ENCODE measurements at regions not wholly inside any gene's neighbourhood (a gene's known extent, or its start where the extent isn't known, plus 50 kb on each side); places are given as distances from the start of the nearest gene placed in this dataset.
"Not testable (repeated sequence)": the region's sequence is repeated elsewhere in the genome, so short reads cannot be mapped to it uniquely, and the experiment has no call there.

DNA sequence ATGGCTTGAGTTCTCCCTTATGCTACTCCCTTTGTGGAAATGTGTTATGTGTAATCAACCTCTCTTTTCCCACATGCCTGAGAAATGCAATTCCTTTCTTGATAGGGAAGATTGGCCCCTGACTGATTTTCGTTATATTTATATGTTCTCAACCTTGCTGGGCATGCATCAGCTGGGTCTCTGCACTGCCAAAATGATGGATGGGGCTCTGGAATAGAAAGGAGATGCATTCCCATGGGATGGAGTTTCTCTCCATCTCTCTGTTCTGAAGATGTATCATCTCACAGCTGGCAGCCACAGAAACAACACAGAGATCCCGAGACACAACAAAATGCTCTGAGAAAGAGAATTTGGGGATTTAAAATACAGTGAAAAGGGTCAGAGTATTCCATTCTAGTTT lies 327.7 kb upstream of the LMCD1 start:
- H3K4me3 ChIP-seq (ENCODE audit: low read length): no peak overlapping the region
- DNase-seq (ENCODE audit: low read depth, low spot score): no peak

DNA sequence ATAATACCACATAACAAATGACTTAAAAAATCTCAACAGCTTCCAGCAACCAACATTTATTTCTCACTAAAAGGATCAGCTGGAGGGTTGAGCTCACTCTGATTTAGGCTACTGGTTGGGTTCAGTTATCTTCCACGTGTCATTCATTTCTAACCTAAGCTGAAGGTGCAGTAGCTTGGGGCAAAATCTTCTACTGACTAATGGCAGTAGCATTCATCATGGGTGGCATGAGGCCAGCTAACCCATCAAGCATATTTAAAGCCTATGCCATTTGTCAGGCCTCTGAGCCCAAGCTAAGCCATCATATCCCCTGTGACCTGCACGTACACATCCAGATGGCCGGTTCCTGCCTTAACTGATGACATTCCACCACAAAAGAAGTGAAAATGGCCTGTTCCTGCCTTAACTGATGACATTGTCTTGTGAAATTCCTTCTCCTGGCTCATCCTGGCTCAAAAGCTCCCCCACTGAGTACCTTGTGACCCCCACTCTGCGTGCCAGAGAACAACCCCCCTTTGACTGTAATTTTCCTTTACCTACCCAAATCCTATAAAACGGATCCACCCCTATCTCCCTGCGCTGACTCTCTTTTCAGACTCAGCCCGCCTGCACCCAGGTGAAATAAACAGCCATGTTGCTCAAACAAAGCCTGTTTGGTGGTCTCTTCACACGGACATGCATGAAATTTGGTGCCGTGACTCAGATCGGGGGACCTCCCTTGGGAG lies 324.7 kb upstream of the LMCD1 start:
- DNase-seq (ENCODE audit: low read depth, low spot score); H3K4me3 ChIP-seq (ENCODE audit: low read length): not testable (repeated sequence)

DNA sequence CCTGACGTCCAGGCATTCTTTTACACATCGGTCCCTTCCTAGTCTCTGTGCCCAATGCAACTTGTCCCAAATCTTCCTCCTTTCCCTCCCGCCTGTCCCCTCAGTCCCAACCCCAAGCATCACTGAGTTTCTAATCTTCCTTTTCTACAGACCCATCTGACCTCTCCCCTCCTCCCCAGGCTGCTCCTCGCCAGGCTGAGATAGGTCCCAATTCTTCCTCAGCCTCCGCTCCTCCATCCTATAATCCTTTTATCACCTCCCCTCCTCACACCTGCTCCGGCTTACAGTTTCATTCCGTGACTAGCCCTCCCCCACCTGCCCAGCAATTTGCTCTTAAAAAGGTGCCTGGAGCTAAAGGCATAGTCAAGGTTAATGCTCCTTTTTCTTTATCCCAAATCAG lies 323.1 kb upstream of the LMCD1 start:
- not testable (repeated sequence) for H3K4me3 ChIP-seq (ENCODE audit: low read length); DNase-seq (ENCODE audit: low read depth, low spot score)

DNA sequence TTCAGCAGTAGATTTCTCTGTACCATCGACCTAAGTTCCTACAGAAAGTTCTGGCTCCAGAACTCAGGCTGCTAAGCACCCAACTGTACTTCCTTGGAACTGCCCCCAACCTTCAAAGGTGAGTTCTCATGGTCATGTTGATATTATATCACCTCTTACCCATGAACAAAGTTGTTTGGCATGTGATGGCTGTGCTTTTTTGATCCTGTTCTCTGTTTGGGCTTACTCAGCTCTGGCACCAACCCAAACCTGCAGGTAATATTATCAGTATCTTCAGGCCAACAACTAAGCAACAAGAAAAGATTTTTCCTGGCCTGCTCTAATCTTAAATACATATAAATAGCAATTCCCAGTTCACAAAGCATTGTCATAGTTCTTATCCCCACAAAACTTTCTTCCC lies 318.7 kb upstream of the LMCD1 start:
- H3K4me3 ChIP-seq (ENCODE audit: low read length): no peak overlapping the region
- DNase-seq (ENCODE audit: low read depth, low spot score): no peak

DNA sequence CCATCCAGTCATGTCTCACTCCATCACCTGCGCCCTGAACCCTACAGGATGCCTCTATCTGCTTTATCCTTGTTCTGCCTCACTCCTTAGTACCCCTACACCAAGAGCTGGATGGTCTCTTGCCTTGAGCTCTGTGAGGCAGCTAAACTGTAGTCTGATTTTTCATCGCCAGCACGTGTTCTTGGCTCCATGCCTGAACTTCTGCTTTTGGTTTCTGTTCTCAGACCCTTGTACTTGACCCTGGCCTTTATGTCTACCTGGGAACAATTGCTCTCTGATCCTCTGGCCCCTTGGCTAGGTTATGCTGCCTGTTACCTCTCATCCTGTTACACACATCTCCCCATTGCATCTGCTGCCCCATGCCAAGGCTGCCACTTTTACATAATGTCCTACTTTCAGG lies 318.0 kb upstream of the LMCD1 start:
- H3K4me3 ChIP-seq (ENCODE audit: low read length): no peak overlapping the region
- DNase-seq (ENCODE audit: low read depth, low spot score): no peak

DNA sequence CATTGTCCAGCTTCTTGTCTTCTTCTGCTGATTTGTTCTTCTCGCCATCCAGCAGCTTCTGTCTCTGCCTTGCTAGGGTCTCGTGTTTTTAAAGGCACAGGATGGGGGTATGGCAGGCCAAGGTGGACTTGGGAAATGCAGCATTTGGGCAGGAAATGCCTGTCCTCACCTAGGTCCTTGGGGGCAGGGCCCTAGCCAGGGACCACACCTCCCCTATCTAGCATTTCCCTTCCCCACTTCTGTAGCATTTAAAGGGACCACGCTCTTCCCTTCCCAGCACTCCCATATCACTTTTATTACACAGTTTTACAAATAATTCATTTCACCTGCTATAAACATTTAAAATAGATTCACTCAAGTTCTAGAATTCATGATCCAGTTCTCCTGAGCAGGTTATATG lies 315.4 kb upstream of the LMCD1 start:
- H3K4me3 ChIP-seq (ENCODE audit: low read length): no peak overlapping the region
- no peak for DNase-seq (ENCODE audit: low read depth, low spot score)

DNA sequence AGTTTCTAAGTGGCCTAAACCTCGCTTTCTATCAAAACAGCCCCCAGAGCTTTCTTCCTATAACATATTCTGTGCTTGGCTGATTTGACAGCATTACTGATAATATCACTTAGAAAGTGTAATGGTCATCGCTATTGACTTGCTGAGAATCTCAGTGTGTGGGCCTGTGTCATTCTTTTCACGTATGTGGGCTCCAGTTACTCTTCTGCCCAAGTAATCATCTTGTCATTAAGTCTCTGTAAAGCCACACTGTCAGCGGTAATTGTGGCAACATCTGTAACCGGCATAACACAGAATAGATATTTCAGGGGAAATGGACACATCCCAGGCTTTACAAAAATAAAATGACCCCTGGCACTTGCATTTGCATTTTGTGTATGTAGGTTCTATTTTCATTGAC lies 313.6 kb upstream of the LMCD1 start:
- DNase-seq (ENCODE audit: low read depth, low spot score): no peak
- H3K4me3 ChIP-seq (ENCODE audit: low read length): no peak overlapping the region

DNA sequence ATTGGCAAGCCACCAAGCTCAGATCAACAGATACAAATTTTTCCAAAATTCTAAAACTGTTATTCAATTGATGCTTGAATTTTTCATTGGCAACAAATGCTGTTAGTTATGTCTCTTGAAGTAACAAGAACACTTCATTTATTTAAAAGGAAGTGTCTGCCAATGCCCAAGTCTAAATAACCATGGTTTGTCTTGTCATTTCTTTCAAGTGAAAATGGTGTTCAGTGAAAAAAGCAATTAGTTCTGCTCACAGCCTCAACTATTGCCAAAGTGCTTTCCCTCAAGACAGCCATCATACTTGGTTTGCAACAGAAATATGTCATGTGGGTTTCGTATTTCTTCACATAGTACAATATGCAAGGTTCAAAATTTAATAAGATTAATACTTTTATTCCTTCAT lies 312.6 kb upstream of the LMCD1 start:
- no peak for DNase-seq (ENCODE audit: low read depth, low spot score)
- no peak overlapping the region for H3K4me3 ChIP-seq (ENCODE audit: low read length)

DNA sequence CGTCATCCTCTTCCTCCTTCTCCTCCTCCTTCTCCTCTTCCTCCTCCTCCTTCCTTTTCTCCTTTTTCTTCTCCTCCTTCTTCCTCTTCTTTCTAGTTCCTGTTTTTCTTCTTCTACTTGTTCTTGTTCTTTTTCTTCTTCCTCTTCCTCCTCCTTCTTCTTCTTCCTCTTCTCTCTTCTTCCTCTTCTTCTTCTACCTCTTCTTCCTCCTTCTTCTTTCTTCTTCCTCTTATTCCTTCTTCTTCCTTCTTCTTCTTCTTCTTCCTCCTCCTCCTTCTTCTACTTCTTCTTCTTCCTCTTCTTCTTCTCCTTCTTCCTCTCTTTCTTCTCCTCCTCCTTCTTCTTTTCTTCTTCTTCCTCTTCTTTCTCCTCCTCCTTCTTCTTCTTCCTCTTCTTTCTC lies 310.2 kb upstream of the LMCD1 start:
- H3K4me3 ChIP-seq (ENCODE audit: low read length): no peak overlapping the region
- no peak for DNase-seq (ENCODE audit: low read depth, low spot score)

DNA sequence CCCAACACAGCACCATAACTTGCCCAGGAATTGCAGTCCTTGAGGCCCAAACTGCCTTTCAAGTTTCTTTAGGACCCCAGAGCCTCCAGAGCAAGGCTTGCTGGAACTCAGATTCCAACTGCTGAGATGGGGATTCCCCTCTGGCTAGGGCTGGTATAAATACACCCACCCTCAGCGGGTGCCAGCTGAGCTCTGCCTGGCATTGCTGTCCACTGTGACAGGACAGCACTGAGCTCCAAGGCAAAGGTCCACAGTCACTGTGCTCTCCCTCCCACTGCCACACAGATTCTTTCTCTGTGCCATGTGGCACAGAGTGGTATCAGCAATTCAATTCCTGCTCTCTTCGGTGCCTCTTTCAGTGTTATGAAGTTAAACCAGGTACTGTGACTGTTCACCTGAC lies 304.2 kb upstream of the LMCD1 start:
- H3K4me3 ChIP-seq (ENCODE audit: low read length): no peak overlapping the region
- no peak for DNase-seq (ENCODE audit: low read depth, low spot score)

DNA sequence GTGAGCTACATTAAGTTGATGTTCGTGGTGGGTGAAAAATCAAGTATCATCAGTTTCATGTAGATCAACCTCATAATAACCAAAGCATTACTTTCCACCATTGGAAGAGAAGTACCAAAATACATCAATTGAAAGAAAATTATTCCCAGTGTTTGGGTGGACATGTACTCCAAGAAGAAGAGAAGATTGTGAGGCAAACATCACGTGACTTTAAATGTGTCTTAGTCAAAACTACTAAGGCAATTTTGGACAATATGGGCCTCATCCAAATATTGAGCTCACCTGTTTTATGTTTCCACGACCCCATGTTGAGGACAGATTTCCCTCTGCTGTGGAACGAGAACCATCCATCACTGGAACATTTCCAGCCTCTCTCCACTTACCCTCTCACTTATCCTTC lies 303.0 kb upstream of the LMCD1 start:
- DNase-seq (ENCODE audit: low read depth, low spot score): no peak

DNA sequence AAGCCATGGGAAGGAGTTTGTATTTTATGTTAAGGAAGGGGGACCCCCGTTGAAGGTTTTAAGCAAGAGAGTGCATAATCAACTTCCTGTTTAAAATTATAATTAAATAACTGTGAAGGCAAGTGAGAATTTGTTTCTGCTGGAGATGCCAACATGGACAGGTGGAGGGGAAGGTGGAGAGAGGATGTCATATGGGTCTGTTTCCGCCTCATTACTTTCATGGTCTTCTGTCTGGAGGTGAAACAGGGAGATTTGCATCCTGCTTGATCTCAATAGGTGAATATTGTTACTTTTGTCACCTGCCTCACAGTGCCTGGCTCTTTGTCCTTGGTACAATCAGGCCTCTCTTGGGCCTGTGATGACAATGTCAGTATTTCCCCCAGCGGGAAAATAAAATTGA lies 300.6 kb upstream of the LMCD1 start:
- no peak for DNase-seq (ENCODE audit: low read depth, low spot score)
- H3K4me3 ChIP-seq (ENCODE audit: low read length): no peak overlapping the region

More for the DNA sequence above, 303.0 kb upstream of the LMCD1 start:
- H3K4me3 ChIP-seq (ENCODE audit: low read length): no peak overlapping the region

DNA sequence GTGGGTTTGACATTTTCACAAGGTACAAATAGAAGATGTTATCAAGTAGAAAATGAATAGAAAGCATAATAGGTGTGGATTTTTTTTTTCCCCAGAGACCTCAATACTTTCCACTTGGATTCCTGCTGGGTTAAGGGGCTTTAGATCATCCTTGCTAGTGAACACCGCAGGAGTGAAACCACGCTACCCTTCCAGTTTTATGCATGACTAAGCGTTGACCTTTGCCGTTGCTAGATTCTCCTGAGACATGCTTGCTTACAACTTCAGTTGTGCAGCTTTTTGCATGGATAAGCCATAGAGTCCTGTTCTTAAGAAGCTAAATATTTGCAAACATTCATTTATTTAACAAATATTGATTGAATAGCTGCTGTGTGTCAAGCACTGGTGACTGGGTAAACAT lies 299.7 kb upstream of the LMCD1 start:
- no peak for DNase-seq (ENCODE audit: low read depth, low spot score)
- no peak overlapping the region for H3K4me3 ChIP-seq (ENCODE audit: low read length)

DNA sequence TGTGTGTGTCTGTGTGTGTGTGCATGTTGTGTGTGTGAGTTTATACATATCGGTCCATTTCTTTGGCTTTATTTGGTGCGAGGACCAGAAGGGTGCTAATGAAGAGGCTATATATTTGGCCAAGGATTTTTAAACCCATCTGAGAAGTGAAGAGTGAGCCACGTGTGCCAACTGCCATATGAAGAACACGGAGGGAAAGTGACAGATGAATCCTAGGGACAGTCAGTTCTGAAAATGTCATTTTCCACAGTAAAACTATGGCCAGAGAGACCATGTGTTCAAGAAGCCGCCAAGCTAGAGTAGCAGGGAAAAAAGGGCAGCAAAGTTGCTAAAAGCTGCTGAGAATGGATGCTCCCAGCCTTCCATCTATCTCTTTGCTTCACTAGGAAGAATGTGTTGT lies 297.3 kb upstream of the LMCD1 start:
- no peak for DNase-seq (ENCODE audit: low read depth, low spot score)
- no peak overlapping the region for H3K4me3 ChIP-seq (ENCODE audit: low read length)

DNA sequence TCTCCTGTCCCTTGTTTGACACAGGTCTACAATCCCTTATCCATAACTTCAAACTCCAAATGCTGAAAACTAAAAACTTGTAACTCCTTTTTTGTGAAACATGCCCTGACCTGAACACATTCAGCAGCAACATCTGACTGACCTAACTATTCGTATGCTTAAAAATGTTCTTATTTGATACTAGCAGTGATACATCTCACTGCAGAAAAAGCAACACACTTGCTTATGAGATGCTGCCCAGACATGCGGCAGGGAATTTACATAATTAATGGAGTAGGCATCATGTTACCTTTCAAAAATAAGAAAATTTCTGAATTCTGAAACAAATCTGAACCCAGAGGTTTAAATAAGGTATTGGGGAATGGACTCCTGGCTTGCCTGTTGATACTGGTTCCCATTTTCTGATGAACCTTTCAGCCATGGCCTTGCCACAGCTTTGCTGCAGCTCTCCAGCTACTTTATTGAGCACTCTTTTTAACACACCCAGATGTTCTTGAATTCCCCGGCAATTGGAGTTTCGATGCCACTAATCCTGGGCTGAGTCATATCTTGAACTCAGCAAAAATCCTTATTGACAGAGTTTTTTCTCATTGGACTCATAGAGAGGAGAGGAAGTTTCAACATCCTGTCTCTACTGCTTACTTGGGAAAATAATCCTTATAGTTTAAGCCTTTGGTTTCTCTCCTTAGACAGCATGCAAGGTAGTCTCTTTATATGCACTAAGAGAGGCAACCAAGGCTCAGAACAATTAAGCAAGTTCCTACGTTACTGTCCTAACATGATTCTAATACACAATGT lies 296.6 kb upstream of the LMCD1 start:
- no peak for DNase-seq (ENCODE audit: low read depth, low spot score)
- H3K4me3 ChIP-seq (ENCODE audit: low read length): no peak overlapping the region

DNA sequence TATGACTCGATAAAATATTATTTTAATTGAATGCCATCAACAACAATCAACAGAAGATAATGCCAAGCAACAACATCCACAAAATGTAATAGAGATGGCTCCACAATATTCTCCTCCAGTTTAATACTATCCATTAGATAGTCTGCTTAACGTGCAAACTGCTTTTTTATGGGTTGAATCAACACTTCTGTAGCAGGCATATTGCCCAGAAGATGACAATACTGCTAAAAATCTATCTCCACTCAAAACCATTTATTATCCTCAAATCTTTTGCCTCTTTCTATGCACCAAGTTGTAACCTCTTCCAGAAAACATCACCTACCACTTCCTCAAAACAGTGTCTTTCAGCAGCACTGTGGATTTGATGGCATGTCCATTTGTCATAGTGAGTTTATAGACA lies 295.7 kb upstream of the LMCD1 start:
- no peak for DNase-seq (ENCODE audit: low read depth, low spot score)
- no peak overlapping the region for H3K4me3 ChIP-seq (ENCODE audit: low read length)

DNA sequence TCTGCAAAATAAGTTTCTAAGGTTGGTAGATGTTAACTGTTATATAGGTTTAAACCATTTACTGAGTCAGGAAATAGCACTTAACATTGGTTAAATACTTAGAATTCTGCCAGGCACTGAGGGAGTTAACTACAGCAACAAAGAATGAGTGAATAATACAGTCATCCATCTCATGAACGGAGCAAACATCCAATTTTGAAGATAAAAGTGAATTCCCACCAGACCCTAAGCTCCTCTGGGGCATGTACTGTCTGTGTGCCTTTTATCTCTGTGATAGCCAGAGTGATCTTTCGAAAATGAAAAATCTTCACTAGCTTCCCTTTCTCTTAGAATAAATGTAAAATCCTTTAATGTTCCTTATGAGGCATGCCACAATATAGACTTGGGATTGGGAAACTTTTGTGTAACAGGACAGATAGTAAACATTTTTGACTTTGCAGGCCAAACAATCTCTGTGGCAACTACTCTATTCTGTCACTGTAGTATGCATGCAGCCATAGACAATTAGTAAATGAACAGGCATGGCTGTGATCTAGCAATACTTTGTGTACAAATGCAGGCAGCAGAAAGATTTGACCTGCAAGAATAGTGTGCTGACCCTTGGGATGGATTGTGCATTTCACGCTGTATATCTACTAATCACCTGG lies 294.5 kb upstream of the LMCD1 start:
- DNase-seq (ENCODE audit: low read depth, low spot score): no peak
- H3K4me3 ChIP-seq (ENCODE audit: low read length): no peak overlapping the region

DNA sequence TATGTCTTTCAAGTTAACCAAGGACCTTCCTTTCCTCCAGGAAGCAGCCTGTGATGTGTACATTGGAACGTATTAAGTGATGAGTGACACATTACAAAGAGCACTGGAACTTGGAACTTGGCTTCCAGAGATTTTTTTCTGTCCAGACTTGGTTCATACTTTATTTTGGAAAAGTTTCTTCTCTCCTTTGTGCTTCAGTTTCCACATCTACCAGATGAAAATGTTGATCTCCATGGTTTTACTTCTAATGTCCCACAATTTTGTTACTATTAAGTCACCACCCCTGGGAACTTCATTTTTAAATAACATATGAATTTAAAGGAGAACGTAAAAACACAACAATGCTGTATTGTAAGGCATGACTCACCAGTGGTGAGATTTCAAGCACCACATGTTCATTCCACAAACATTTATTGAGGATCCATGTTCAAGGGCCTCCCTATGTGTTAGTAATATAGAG lies 290.7 kb upstream of the LMCD1 start:
- H3K4me3 ChIP-seq (ENCODE audit: low read length): no peak overlapping the region
- DNase-seq (ENCODE audit: low read depth, low spot score): no peak

DNA sequence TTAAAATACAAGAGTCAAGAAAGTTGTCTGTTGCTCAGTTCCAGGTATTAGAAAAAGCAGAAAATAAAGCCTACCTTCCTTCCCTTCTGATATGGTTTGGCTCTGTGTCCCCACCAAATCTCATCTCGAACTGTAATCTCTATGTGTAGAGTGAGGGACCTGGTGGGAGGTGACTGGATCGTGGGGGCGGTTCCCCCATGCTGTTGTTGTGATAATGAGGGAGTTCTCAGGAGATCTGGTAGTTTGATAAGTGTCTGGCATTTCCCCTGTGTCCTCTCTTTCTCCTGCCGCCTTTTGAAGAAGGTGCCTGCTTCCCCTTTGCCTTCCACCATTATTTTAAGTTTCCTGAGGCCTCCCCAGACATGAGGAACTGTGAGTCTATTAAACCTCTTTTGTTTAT lies 288.8 kb upstream of the LMCD1 start:
- no peak for DNase-seq (ENCODE audit: low read depth, low spot score)
- no peak overlapping the region for H3K4me3 ChIP-seq (ENCODE audit: low read length)

DNA sequence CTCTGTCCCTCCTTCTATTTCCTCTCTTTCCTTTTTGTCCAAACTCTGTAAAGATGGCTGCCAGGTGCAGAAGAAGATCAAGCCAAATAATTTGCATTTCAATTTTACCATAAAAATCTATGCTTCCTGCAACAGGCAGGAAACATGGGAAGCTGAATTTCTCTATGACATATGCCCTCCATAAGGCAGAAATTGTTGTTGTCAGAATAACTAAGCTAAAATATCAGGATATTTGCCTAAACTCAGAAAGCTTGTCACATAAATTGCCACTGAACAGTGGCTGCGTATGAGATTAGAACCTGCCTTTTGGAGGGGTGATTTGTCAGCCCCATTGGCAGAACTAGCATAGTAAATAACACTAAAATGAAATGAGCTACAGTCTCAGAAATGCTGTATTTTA lies 288.3 kb upstream of the LMCD1 start:
- no peak overlapping the region for H3K4me3 ChIP-seq (ENCODE audit: low read length)
- no peak for DNase-seq (ENCODE audit: low read depth, low spot score)

Data from Jurkat, Clone E6-1 (cell line).